SJSA1 (cell line): ENCODE measurements at regions not wholly inside any gene's neighbourhood (a gene's known extent, or its start where the extent isn't known, plus 50 kb on each side); places are given as distances from the start of the nearest gene placed in this dataset.

Source experiments
- DNase-seq, 2 experiments: peaks; one replicate each; pipeline ENCODE4 v3.0.0-alpha.2; 2015 to 2020; ENCODE audit warnings: low spot score in 2 of 2, low read depth in 1 of 2
- H3K27ac ChIP-seq: fragments of 250-450 bp; sonication (Bioruptor Pico); 2 replicates; pipeline ENCODE4 v1.5.1; 2020; ENCODE audit warnings: mild to moderate bottlenecking, moderate library complexity
- H3K27me3 ChIP-seq: fragments of 250-450 bp; sonication (Bioruptor Pico); replicated peaks from 2 replicates; pipeline ENCODE4 v1.5.1; 2020; ENCODE audit warnings: mild to moderate bottlenecking, moderate library complexity
- H3K36me3 ChIP-seq: fragments of 250-450 bp; sonication (Bioruptor Pico); 2 replicates; pipeline ENCODE4 v1.5.1; 2020; ENCODE audit warnings: mild to moderate bottlenecking
- H3K4me1 ChIP-seq: fragments of 250-450 bp; sonication (Bioruptor Pico); replicated peaks from 2 replicates; pipeline ENCODE4 v1.6.1; 2021; ENCODE audit warnings: mild to moderate bottlenecking
- H3K4me3 ChIP-seq: fragments of 250-450 bp; sonication (Bioruptor Pico); 2 replicates; pipeline ENCODE4 v1.5.1; 2020; ENCODE audit warnings: mild to moderate bottlenecking
- H3K9me3 ChIP-seq: fragments of 250-450 bp; sonication (Bioruptor Pico); replicated peaks from 2 replicates; pipeline ENCODE4 v1.5.1; 2020; ENCODE audit warnings: mild to moderate bottlenecking

DNA sequence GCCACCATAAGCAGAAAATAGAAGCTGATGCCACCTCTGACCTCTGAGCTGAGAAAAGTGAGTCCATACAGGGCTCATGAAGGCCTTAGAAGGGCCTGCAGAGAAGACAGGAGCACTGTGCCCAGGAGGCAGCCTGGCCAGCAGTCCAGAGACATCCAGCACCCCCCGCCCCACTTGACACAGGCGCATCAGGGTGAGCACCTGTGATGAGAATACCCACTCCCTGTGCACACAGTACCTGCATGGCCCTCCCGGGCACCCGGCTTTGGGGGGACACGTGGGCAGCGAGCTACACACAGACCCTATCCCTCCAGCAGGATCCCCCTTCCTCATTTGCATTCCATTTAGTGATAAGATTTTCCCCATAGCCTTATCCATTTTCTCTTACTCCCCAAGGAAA lies 63.6 kb upstream of the NSMCE3 start:
- Histone ChIP-seq H3K4me1 (no peaks in the 10 kb centered on the region), H3K27me3 (no peaks in the 10 kb centered on the region), H3K4me3 (no peak overlapping the region), H3K27ac (no peak overlapping the region), H3K9me3 (no peaks in the 10 kb centered on the region), H3K36me3 (no peaks in the 10 kb centered on the region)
- no peak for DNase-seq

DNA sequence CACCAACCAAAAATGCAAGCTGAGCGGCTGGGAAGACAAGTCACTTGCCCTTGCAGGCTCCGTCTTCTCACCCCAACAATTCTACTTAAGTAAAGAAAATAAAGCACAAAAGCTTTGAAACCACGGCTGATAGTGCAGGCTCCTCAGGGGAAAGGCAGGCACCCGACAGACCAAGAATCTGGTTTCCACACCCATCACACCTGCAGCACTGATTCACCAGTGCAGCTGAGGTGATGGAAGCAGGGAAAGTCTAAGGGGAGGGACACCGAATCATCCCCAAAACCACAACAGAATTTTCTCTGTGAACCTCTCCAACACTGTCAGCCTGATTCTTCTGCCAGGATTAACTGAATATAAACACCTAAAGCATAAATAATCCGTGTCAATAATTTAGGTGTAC lies 62.0 kb upstream of the NSMCE3 start:
- no peaks in the 10 kb centered on the region for H3K4me1 ChIP-seq
- H3K36me3 ChIP-seq, result no peaks in the 10 kb centered on the region
- no peaks in the 10 kb centered on the region for H3K27me3 ChIP-seq
- H3K9me3 ChIP-seq, result no peaks in the 10 kb centered on the region
- no peak for DNase-seq
- H3K4me3 ChIP-seq, result no peak overlapping the region
- H3K27ac ChIP-seq, result no peak overlapping the region

DNA sequence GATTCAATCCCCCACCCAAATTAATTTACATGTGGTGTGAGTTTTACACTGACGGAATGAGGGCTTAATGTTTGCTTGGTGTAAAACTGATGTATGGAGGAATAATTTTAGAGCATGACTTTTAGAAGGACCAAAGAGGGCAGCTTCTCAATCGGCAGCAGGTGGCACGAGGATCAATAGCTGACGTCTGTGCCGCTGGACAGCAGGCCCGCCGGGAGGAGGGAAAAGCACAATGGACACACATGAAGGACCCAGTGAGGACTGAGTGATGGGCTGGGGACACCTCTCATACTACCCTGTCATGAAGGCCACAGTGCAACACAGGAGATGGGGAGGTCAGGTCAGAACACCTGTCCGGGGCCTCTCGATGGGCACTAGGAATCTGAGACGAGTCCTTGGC lies 61.4 kb upstream of the NSMCE3 start:
- Histone ChIP-seq H3K27ac (no peak overlapping the region), H3K27me3 (no peaks in the 10 kb centered on the region), H3K4me1 (no peaks in the 10 kb centered on the region), H3K9me3 (no peaks in the 10 kb centered on the region), H3K36me3 (no peaks in the 10 kb centered on the region), H3K4me3 (no peak overlapping the region)
- no peak for DNase-seq

DNA sequence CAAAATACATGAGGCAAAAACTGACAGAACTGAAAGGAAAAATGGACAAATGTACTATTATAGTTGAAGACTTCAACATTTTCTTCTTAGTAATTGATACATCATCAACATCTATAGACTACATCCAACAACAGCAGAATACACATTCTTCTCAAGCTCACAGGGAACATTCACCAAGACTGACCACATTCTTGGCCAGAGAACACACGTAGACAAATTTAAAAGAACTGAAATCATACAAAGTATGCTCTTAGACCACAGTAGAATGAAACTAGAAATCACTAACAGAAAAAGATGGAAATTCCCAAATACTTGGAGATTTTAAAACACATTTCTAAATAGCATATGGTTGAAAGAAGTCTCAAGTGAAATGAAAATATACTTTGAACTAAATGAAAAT lies 55.1 kb upstream of the NSMCE3 start:
- H3K9me3 ChIP-seq, result no peaks in the 10 kb centered on the region
- no peaks in the 10 kb centered on the region for H3K4me1 ChIP-seq
- no peaks in the 10 kb centered on the region for H3K36me3 ChIP-seq
- H3K27me3 ChIP-seq, result no peaks in the 10 kb centered on the region
- DNase-seq, result no peak
- no peak overlapping the region for H3K4me3 ChIP-seq
- no peak overlapping the region for H3K27ac ChIP-seq

DNA sequence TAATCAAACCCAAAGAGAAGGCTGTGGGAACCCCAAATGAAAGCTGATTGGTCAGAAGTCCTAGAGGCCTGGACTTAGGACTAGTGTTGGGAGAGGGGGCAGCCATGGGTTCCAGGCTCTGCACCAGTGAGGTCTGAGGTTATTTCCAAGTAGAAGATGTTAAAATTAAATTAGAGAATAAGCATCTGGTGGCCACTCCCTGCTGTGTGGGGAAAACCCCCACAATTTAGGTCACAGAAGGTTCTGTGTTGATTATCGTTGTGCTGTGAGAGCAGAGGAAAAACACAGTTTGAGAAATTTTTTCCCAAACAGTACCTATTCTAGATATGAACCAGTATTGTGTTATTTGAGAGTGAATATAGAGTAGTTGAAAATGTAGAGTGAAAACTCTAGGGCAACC lies 53.9 kb upstream of the NSMCE3 start:
- H3K27ac ChIP-seq, result no peak overlapping the region
- no peak overlapping the region for H3K4me3 ChIP-seq
- H3K4me1 ChIP-seq, result no peaks in the 10 kb centered on the region
- DNase-seq, result no peak
- H3K9me3 ChIP-seq, result no peaks in the 10 kb centered on the region
- no peaks in the 10 kb centered on the region for H3K27me3 ChIP-seq
- no peaks in the 10 kb centered on the region for H3K36me3 ChIP-seq

DNA sequence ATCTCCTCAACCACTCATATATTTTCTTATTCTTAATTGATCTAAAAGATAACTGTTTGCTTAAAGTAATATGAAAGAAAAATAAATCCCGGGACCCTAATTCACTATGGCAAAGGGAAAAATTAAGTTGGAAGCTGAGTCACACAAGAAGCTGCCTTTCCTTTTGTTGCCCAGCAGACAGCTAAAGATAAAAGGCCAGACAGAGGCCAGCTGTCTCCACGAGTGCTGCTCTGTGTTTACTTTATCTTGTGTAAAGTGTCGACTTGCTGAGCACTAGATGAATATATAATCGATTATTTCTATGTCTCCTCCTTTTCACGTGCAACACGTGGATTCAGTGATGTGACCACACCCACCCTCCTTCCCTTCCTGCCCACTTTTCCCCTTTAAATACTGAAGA lies 52.8 kb upstream of the NSMCE3 start:
- no peak overlapping the region for H3K27ac ChIP-seq
- no peaks in the 10 kb centered on the region for H3K27me3 ChIP-seq
- no peaks in the 10 kb centered on the region for H3K4me1 ChIP-seq
- H3K4me3 ChIP-seq, result no peak overlapping the region
- H3K9me3 ChIP-seq, result no peaks in the 10 kb centered on the region
- no peaks in the 10 kb centered on the region for H3K36me3 ChIP-seq
- no peak for DNase-seq

DNA sequence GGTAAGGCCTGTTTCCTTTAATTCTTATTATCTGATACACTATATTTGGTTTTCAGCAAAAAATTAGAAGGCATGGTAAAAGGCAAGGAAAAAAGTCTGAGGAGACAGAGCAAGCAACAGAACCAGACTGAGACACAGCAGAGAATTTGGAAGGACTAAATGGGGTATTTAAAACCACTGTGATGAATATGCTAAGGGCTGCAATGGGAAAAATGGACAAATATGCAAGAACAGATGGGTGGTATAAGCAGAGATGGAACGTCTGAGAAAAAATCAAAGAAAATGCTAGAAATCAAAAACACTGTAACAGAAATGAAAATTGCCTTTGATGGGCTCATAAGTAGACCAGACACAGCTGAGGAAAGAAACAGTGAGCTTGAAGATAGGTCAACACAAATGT lies 50.8 kb upstream of the NSMCE3 start:
- DNase-seq, result no peak
- H3K4me3 ChIP-seq, result no peak overlapping the region
- no peak overlapping the region for H3K27ac ChIP-seq
- H3K27me3 ChIP-seq, result peaks cover 15% of the 10 kb centered on the region
- no peaks in the 10 kb centered on the region for H3K36me3 ChIP-seq
- H3K9me3 ChIP-seq, result no peaks in the 10 kb centered on the region
- no peaks in the 10 kb centered on the region for H3K4me1 ChIP-seq

DNA sequence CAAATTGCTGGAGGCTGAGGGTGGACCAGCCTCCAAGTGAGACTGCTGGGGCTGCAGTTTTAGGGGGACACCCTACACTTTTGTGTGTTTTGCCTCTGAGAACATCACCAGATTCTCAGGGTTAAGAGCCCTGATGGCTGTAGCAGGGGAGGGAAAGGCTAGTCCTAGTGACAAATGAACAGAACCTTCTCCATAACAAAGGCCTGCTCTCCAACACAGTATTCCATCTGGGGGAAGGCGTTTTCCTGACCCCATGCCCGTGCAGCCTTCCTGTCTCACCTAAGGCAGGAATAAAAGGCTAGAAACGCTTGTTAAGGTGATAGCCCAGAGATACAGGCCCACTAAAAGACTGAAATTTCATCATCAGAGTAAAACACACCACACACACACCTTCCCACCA lies 50.2 kb upstream of the NSMCE3 start:
- H3K4me3 ChIP-seq, result no peak overlapping the region
- H3K27me3 ChIP-seq, result peaks cover 21% of the 10 kb centered on the region
- no peaks in the 10 kb centered on the region for H3K4me1 ChIP-seq
- no peak for DNase-seq
- H3K9me3 ChIP-seq, result no peaks in the 10 kb centered on the region
- no peak overlapping the region for H3K27ac ChIP-seq
- H3K36me3 ChIP-seq, result no peaks in the 10 kb centered on the region
